HG02798 (cell line): ENCODE measurements at regions not wholly inside any gene's neighbourhood (a gene's known extent, or its start where the extent isn't known, plus 50 kb on each side); places are given as distances from the start of the nearest gene placed in this dataset.

Source experiments
- ATAC-seq: cut with Tn5 transposase; IDR thresholded peaks from one replicate; pipeline ENCODE4 v1.9.1; 2021; ENCODE audit warnings: mild to moderate bottlenecking; ENCODE audit not compliant: unreplicated experiment, poor library complexity

DNA sequence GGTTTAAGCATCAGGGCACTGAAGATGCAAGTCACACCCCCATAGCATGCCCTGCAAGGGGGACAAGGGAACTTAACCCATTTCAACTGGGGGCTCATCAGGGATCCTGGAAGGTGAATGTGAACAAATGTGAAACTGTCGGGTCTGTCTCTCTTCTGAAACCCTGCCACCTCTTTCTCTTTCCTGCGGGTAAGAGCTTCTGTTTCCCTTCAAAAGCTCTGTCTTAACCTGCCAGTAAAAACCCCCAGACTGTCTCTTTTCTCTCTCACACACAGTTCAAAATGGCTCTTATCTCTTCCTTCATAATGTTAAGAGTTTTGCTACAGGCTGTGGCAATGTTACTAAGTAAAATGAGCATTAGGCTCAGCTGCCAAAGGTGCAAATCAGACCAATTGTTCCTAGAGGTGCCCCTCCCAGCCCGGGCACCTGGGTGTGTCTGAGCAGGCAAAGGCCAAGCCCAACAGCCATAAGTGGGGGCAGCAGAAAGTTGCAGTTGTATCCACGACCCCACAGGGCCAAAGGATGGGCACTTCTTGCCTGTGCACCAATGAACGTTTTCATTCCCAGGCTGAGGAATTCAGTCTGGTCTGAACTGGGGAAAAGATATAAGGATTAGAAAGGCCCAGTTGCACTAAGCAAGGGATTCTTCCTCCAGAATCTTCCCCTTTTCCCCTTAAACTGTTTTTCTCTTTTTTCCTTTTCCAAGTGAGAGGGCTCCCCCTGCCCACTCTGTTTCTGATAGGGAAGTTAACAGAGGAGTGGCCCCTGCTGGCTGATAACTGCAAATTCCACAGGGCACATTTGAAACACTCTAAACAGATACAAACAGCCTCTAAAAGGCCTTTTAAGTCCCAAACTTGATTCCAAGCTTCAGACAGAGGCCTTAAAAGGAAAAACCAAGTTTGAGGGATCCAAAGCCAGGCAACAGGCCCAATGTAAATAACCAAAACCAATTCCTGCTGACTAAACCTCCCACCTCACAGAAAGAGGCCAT lies 113.8 kb upstream of the EPHA6 start:
- ATAC-seq: no peak

DNA sequence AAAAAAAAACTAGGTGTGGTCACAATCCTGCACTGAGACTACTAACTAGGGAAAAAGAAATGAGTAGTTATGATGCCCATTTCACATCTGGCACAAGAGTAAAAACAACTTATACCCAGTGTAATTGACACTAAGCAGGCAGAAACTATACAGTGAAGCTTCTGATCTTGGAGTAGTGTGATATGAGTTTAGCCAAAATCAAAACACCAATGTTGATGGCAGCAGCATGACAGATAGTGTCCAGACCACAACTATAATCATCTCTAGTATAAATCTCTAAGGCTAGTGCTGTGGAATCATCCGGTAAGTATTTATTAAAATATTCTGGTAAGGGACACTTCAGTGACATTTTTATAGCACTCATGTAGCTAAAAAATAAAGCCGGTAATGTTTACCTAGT lies 108.5 kb upstream of the EPHA6 start:
- ATAC-seq: no peak

DNA sequence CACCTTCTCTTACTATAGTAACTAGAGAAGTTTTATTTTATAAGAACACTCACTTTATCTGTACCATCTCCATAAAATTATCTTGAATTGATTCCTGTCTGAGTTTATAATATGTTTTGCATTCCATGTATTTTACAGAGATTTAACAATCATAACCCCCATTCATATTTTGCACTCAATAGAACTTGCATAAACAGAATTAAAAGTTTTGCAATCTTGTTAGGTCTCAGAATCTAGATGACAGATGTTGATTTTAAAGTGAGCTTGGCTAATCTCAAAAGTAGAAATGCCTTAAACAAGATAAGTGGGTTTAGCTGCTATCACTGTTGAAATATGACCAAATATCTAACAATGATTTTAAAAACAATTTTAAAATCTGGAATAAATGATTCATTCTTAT lies 107.9 kb upstream of the EPHA6 start:
- no peak for ATAC-seq

DNA sequence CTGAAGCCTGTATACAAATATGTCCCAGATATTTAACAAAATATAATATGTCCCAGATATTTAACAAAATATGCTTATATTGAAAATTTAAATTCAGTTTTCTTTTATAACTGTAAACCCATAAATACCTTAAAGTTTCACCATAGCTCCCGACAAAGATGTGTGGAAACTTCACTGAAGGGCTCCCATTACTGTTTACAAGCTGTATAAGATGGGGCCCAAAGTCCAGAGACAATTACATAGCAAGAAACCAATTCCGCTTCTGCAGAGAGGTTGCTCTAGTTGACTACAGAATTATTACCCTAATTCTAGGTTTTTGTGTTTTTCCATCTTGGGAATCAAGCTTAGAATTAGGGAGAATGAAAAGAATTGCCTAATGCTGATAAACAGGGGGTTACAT lies 102.6 kb upstream of the EPHA6 start:
- ATAC-seq: no peak

DNA sequence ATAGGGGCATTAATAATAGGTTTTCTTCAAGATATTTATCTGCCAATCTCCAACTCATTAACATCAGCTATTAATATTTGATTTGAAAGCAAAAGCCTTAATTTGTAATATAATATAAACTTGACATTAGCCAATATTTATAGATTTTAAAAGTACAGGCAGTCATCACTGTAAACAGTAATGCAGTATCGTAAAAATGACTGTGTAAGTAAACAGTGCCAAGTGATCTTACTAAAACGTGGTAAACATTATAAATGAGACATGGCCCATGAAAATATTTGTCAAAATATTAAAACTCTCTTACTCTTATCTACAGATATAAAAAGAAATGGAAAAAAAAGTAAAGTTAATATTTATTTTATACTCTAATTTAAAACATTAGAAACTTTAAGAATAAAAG lies 101.6 kb upstream of the EPHA6 start:
- no peak for ATAC-seq

DNA sequence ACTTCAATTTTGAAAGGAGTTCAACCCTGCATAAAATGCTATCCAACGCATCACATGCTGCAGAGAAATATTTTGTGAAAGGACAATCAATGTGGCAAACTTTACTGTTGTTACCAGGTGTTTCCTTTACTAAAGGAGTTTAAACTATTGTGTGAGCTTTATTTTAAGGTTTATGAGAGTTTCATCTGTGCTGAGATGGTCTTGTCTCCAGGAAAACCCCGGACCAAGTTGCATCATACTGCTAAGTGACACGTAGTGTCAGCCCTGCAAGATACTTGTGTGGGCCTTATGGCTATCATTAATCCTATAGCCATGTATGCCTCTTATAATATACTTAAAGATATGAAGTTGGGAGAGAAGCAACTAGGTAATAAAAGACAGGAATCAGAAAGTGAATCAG lies 94.5 kb upstream of the EPHA6 start:
- ATAC-seq: no peak

DNA sequence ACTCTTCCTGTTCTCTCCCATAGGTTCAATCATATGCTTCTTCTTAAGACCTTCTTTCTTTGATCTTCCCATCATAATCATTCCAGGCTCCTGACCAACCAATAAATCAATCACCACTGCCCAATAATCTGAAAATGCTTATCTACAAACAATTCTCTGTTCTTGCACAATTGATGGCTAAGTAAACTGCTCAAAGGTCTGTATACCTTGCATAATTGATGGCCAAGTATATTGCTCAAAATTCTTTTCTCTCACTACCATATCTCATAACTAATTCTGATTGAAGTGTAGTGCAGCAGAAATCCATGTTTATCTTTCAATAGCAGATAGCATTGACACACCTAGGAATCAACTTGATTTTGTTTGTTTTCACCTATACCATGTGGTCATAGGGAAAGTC lies 83.4 kb upstream of the EPHA6 start:
- ATAC-seq: no peak

DNA sequence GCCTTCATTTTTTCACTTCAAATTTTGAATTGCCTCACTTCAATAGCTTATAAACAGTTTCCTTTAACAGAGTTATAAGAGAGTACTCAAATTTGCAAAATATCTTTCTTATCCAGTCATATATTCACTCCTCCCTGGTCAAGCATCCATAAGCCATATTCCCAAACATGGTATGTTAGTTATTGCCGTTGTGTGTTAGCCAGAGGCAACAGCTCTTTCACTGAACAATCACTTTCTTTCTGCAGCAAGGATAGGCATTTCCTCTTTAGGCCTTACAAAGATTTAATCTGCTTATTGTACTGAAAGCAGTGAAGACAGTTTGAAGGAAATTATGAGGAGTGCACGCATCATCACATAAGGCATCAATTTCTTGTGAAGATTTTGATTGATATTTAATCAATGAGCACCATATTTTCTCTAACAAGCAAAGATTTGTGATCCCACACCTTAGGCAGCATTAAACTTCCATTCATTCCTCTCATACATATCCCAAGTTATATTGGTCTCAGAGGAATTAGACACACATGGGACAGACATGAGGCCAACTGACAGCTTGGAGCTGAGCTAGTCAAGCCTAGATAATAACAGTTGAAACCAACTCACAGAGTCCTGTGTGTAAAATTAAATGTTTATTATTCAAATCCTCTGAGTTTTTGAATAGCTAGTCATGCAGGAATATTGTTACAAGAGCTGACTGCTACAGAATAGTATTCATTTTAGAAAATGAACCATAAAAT lies 80.0 kb upstream of the EPHA6 start:
- ATAC-seq: no peak

DNA sequence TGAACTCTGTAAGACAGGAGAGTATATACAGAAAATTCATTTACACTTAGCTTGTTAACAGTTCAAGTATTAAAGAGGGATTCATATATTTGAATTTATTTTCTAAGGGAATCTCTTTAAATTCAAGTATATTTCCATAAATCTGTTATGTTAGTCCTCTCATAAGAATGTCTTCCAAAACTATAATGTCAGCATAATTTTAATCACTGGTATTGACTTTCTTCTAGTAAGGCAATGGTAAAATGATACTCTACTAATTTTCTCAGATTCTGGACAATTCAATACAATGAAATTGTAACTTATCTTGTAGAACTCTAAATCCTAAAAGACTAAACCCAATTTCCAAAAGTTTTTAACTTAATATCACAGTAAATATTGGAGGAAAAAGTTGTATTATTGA lies 66.3 kb upstream of the EPHA6 start:
- no peak for ATAC-seq

DNA sequence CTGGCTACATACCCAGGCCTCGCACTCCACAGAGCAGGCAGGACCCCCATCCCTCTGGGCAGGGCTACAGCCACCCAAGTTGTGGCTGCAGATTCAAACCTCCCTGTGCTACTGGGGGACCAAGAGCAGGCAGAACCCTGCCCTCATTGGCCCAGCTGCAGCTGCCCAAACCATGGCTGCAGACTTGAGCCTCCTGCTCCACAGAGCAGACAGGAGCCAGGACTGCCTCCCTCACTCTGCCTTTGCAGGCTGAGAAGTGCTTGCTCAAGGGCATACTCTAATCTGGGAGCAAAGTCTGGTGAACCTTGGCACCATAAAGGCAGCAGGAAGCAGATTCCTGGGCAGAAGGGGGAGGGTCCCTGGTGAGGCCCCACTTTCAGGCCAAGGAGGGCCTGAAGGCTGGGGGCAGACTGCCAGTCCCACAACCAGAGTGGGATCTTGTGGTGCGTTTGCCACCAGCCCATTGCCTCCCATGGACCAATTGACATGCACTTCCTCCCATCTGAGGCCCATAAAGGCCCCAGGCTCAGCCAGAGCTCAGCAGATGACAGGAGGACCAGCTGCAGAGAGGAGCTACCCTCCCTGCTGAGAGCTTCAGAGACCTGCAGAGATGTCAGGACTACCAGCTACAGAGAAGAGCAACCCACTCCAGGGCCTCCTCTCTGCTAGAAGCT lies 64.2 kb upstream of the EPHA6 start:
- no peak for ATAC-seq

DNA sequence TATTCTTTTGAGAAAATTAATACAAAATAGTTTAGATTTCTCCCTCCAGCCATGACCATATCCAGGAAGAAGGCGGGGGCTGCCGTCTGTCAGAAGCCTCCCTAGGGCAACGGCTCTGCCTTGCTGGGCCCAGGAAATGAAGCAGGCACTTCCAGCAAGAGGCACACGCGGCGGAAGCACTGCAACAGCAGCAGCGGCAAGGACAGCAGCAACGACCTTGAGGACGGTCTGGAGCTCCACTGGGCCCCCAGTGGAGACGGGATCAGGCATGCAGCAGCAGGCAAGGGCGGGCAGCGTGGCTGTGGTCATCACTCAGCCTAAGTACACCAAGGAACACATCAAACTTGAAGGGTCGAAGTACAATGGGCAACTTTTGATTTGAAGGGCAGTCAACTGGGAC lies 61.3 kb upstream of the EPHA6 start:
- no peak for ATAC-seq

DNA sequence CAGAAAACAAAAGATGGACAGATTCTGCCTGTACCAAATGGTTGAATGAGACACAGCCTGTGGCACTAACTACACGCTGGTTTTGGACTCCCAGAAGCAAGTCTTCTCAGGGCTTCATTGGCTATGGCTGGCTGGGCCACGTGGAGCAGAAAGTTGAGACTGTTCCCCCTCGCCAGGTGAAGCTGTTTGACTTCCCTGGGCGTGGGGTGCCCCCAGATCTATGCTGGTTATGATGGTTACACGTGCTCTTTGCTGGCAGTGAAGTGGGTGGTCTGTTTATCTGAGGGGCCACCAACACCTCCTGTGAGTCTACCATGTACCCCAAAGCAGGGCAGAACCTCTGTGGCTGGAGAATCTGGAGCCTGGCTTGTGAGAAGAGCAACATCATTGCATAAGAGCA lies 60.3 kb upstream of the EPHA6 start:
- ATAC-seq: no peak

DNA sequence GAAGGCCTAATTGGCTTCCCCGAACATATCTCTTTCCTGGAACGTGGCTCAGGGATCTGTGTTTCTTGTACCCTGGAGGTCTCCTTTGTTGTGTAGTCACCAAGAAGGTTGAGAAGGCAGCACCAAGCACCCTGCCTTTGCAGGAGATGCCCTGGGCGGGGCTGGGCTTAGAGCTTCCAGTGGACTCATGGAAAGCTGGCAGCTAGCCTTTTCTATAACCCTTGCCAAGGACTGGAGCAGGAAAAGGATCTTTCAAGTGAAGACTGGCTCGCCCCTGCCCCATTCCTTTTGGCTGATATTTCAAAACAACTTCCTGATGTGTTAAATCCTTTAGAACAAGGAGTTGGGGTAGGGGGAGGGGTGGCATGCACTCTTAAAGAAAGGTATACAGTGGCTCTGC lies 58.9 kb upstream of the EPHA6 start:
- no peak for ATAC-seq

DNA sequence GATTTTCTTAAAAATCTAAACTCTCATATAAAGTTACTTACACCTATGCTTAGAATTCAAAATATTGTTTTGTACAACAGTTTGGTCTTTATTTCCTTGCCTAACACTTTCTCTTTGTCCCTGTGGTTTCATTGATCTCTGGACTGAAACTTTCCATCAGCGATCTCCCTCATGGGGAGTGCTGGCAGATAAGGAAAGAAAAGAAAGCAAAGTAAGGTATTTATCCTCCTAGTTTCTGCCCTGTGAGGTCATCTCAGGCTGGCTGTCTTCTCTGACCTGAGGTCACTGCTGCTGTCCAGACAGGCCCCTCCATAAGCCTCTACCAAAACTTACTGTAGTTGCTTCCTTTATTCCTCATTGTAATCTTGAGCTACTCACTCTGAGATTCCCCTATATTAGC lies 57.9 kb upstream of the EPHA6 start:
- ATAC-seq: no peak

DNA sequence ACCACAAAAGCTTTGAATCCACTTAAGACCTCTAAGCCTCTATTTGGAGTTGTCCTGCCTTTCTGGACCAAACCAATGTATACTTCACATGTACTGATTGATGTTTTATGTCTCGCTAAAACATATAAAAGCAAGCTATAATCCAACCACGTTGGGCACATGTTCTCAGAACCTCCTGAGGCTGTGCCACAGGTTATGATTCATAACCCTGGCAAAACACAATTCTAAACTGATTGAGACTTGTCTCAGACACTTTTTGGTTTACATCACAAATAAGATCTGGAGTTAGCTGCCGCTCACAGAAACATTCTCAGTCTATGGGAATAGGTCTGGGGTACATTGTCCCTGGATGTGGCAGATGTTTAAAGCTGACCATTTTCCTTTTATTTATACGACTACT lies 53.4 kb upstream of the EPHA6 start:
- no peak for ATAC-seq
